ENCODE measurements at regions not wholly inside any gene's neighbourhood (a gene's known extent, or its start where the extent isn't known, plus 50 kb on each side); places are given as distances from the start of the nearest gene placed in this dataset.

- no peak for ATAC-seq (ENCODE audit: low read depth)
- H3K4me1 ChIP-seq (ENCODE audit: insufficient read depth, poor library complexity, severe bottlenecking) = no peaks in the 10 kb centered on the region
- H3K36me3 ChIP-seq (ENCODE audit: low read depth) = no peaks in the 10 kb centered on the region
- TF ChIP-seq, protein P1, sequence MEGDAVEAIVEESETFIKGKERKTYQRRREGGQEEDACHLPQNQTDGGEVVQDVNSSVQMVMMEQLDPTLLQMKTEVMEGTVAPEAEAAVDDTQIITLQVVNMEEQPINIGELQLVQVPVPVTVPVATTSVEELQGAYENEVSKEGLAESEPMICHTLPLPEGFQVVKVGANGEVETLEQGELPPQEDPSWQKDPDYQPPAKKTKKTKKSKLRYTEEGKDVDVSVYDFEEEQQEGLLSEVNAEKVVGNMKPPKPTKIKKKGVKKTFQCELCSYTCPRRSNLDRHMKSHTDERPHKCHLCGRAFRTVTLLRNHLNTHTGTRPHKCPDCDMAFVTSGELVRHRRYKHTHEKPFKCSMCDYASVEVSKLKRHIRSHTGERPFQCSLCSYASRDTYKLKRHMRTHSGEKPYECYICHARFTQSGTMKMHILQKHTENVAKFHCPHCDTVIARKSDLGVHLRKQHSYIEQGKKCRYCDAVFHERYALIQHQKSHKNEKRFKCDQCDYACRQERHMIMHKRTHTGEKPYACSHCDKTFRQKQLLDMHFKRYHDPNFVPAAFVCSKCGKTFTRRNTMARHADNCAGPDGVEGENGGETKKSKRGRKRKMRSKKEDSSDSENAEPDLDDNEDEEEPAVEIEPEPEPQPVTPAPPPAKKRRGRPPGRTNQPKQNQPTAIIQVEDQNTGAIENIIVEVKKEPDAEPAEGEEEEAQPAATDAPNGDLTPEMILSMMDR (IDR thresholded peaks at IDR 0.05; ENCODE audit: poor library complexity, severe bottlenecking) = no peak
- H3K4me3 ChIP-seq (ENCODE audit: severe bottlenecking) = no peak overlapping the region
- H3K27me3 ChIP-seq (ENCODE audit: insufficient read depth, poor library complexity, severe bottlenecking) = no peaks in the 10 kb centered on the region
- DNase-seq (ENCODE audit: low spot score) = no peak
- no peak overlapping the region for H3K27ac ChIP-seq (ENCODE audit: poor library complexity, severe bottlenecking)
- H3K9me3 ChIP-seq (ENCODE audit: severe bottlenecking) = no peaks in the 10 kb centered on the region
Measured at GRCh38 chr12:94790370-94790769, 140.0 kb upstream of the TMCC3 start.

- H3K36me3 ChIP-seq (ENCODE audit: low read depth) = no peaks in the 10 kb centered on the region
- ATAC-seq (ENCODE audit: low read depth) = no peak
- H3K27ac ChIP-seq (ENCODE audit: poor library complexity, severe bottlenecking) = no peak overlapping the region
- DNase-seq (ENCODE audit: low spot score) = no peak
- H3K4me1 ChIP-seq (ENCODE audit: insufficient read depth, poor library complexity, severe bottlenecking) = no peaks in the 10 kb centered on the region
- no peaks in the 10 kb centered on the region for H3K27me3 ChIP-seq (ENCODE audit: insufficient read depth, poor library complexity, severe bottlenecking)
- TF ChIP-seq, protein P1 (IDR thresholded peaks at IDR 0.05; ENCODE audit: poor library complexity, severe bottlenecking) = no peak
- H3K4me3 ChIP-seq (ENCODE audit: severe bottlenecking) = no peak overlapping the region
- no peaks in the 10 kb centered on the region for H3K9me3 ChIP-seq (ENCODE audit: severe bottlenecking)
Measured at GRCh38 chr12:94789510-94790225, 139.3 kb upstream of the TMCC3 start.

DNA sequence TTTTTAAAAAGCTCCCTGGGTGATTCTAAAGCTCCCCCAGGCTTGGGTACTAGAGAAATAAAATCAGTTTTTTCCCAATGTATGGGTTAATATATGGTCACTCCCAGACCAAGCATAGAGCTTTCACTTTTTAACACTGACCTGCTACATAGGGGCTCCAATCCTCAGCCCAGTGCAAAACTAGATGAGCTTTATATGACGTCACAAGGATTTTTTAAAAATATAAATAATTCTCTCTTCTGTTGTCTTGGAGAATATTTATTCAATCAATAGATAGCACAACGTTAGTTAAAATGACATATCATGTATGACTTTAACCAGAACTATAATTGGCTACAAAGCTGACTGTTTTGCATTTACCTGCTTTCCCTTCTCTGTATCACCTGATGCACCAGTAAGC, 137.9 kb upstream of the TMCC3 start:
- no peak overlapping the region for H3K4me3 ChIP-seq (ENCODE audit: severe bottlenecking)
- TF ChIP-seq, protein P1 (IDR thresholded peaks at IDR 0.05; ENCODE audit: poor library complexity, severe bottlenecking) = no peak
- H3K4me1 ChIP-seq (ENCODE audit: insufficient read depth, poor library complexity, severe bottlenecking) = peaks cover 6% of the 10 kb centered on the region
- H3K27me3 ChIP-seq (ENCODE audit: insufficient read depth, poor library complexity, severe bottlenecking) = no peaks in the 10 kb centered on the region
- no peaks in the 10 kb centered on the region for H3K36me3 ChIP-seq (ENCODE audit: low read depth)
- ATAC-seq (ENCODE audit: low read depth) (no peak), DNase-seq (ENCODE audit: low spot score) (no peak)
- no peaks in the 10 kb centered on the region for H3K9me3 ChIP-seq (ENCODE audit: severe bottlenecking)
- no peak overlapping the region for H3K27ac ChIP-seq (ENCODE audit: poor library complexity, severe bottlenecking)

GRCh38 chr12:94786906-94787305, 136.5 kb upstream of the TMCC3 start:
- Histone ChIP-seq H3K27ac (ENCODE audit: poor library complexity, severe bottlenecking) (no peak overlapping the region), H3K27me3 (ENCODE audit: insufficient read depth, poor library complexity, severe bottlenecking) (no peaks in the 10 kb centered on the region), H3K4me3 (ENCODE audit: severe bottlenecking) (no peak overlapping the region), H3K4me1 (ENCODE audit: insufficient read depth, poor library complexity, severe bottlenecking) (peaks cover 6% of the 10 kb centered on the region), H3K9me3 (ENCODE audit: severe bottlenecking) (no peaks in the 10 kb centered on the region), H3K36me3 (ENCODE audit: low read depth) (no peaks in the 10 kb centered on the region)
- TF ChIP-seq, protein P1 (IDR thresholded peaks at IDR 0.05; ENCODE audit: poor library complexity, severe bottlenecking) = no peak
- ATAC-seq (ENCODE audit: low read depth) (no peak), DNase-seq (ENCODE audit: low spot score) (no peak)

GRCh38 chr12:94783862-94784261, 133.5 kb upstream of the TMCC3 start:
- Histone ChIP-seq H3K27me3 (ENCODE audit: insufficient read depth, poor library complexity, severe bottlenecking) (no peaks in the 10 kb centered on the region), H3K9me3 (ENCODE audit: severe bottlenecking) (no peaks in the 10 kb centered on the region), H3K4me1 (ENCODE audit: insufficient read depth, poor library complexity, severe bottlenecking) (peaks cover 6% of the 10 kb centered on the region), H3K4me3 (ENCODE audit: severe bottlenecking) (no peak overlapping the region), H3K36me3 (ENCODE audit: low read depth) (no peaks in the 10 kb centered on the region), H3K27ac (ENCODE audit: poor library complexity, severe bottlenecking) (no peak overlapping the region)
- DNase-seq (ENCODE audit: low spot score) (no peak), ATAC-seq (ENCODE audit: low read depth) (peak; percentile 38; the same call in 1 of the 3 replicates)
- TF ChIP-seq, protein P1 (IDR thresholded peaks at IDR 0.05; ENCODE audit: poor library complexity, severe bottlenecking) = no peak

Data from RWPE2 (cell line).